ENCODE measurements at regions not wholly inside any gene's neighbourhood (a gene's known extent, or its start where the extent isn't known, plus 50 kb on each side); places are given as distances from the start of the nearest gene placed in this dataset.

DNA sequence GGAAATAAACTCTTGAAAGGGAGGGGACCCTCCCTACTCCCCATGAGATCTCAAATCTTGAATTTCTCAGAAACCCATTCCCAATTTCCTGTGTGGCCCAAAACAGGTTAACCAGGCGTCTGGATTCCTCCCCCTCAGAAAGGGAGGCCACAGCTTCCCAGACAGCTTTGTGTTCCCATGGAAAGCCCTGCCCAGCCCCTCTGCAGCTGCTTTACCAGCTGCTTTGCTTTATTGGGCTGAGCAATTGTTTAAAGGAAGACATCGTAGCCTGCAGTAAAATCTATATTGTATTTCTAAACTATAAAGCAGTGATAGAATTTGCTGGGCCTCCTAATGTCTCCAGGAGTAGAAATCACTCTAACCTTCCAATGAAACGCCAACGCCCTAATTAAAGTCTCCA lies 97.4 kb downstream of the CHST1 start:
- TF ChIP-seq, protein P1, sequence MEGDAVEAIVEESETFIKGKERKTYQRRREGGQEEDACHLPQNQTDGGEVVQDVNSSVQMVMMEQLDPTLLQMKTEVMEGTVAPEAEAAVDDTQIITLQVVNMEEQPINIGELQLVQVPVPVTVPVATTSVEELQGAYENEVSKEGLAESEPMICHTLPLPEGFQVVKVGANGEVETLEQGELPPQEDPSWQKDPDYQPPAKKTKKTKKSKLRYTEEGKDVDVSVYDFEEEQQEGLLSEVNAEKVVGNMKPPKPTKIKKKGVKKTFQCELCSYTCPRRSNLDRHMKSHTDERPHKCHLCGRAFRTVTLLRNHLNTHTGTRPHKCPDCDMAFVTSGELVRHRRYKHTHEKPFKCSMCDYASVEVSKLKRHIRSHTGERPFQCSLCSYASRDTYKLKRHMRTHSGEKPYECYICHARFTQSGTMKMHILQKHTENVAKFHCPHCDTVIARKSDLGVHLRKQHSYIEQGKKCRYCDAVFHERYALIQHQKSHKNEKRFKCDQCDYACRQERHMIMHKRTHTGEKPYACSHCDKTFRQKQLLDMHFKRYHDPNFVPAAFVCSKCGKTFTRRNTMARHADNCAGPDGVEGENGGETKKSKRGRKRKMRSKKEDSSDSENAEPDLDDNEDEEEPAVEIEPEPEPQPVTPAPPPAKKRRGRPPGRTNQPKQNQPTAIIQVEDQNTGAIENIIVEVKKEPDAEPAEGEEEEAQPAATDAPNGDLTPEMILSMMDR (IDR thresholded peaks at IDR 0.05; ENCODE audit: extremely low read depth, missing control alignments) = no peak
- DNase-seq (ENCODE audit: low spot score) = no peak

DNA sequence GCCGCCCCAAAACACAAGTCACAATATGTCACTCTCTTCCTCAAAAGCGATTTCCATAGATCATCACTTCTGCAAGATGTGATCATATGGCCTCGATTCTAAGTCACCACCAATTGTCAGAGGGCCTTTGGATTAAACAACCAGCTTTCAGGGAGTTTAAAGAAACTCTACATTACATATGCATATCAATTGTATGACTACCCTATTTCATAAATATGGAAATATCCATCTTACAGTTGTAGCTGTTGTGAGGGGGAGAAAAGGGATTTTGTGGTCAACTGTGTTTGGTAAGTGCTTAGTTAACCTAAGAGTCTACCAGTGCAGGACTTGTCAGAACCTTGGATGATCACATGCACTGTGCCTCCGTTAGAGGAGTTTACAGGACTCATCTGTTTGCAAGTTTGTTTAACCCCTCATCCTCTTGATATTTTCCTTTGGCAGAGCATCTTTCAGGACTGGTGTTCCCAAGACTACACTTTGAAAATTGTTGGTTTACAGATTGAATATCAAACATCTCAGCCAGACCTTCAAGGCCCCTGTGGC lies 99.9 kb downstream of the CHST1 start:
- TF ChIP-seq, protein P1 (IDR thresholded peaks at IDR 0.05; ENCODE audit: extremely low read depth, missing control alignments) = no peak
- DNase-seq (ENCODE audit: low spot score) = no peak

DNA sequence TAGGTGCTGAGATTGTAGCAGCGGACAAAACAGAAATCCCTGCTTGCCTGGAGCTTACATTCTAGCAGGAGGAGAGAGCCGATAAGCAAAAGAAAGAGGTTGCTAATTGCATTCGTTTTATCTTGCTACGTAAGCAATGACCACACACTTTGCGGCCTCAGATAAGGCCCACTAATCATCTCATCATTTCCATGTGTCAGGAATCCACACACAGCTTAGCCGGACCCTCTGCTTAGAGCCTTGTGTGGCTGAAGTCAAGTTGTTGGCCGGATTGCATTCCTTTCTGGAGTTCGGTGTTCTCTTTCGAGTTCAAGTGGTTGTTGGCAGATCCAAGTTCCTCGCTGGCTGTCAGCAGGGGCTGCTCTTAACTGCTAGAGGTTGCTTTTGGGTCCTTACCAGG lies 101.6 kb downstream of the CHST1 start:
- TF ChIP-seq, protein P1 (IDR thresholded peaks at IDR 0.05; ENCODE audit: extremely low read depth, missing control alignments) = no peak
- no peak for DNase-seq (ENCODE audit: low spot score)

DNA sequence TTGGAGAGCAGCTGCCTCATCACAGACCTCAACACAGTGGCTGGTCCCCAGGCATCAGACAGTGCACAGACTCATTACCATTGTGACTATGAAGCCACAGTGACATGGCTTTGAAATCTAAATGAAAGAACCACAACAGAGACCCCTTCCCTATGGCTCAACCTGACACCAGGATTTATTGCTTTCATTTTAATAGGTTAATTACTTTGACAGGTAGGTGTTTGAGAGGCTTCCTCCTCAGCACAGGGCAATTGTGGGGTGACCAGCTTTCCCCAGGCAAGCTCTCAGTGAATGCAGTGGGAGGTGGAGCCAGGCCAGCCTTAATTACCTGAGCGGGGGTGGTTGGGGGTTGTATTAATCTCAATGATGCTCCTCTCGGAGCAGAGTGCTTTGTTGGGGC lies 102.3 kb downstream of the CHST1 start:
- DNase-seq (ENCODE audit: low spot score) = no peak
- TF ChIP-seq, protein P1 (IDR thresholded peaks at IDR 0.05; ENCODE audit: extremely low read depth, missing control alignments) = no peak

DNA sequence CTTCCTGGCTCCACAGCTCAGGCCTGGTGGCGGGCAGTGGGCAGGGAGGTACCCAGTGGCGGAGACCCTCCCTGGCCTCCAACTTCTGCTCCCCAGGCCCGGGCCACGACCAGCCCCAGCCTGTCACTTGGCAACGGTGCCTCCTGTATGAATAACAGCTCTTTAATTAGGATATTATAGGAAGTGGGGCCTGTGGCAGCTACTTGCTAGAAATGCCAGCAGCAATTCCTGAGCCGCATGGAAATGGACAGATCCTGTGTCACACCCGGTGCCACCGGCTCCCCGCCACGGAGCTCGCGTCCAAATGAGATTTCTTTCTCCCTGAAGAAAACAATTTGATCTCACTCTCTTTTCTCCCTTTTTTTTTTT lies 104.5 kb downstream of the CHST1 start:
- no peak for DNase-seq (ENCODE audit: low spot score)
- TF ChIP-seq, protein P1 (IDR thresholded peaks at IDR 0.05; ENCODE audit: extremely low read depth, missing control alignments) = no peak

DNA sequence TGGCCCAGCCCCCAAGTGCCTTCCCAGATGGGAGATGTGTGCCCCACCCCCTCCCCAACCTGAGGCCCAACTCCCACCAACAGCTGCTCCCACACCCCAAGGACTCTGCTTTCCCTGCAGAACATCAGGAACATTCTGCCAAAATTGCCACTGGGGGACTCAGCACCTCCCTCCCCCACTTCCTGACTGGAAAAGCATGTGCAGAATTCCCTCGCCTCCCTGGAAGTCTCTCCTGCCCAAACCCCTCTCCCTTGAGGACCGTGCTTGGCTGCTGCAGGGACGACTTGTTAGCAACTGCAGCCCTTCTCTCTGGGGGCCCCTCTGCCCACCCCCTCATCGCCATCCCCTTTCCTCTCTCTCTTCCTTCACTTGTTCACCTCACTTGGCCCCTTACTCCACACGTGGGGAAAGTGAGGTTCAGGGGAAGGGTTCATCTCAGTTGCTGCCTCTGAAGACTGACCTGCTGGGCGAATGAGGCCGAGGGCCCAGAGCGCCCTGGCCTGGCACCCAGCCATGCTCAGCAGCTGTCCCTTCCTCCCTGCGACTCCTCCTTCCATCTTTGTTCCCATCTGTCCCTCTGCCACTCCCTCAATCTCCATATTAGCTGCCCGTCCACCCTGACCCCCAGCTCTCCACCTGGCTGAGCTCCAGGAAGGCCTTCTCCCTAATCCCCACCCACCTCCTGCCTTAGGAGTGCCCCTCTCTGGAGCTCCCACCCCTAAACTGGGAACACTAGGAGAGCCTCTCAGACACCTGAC lies 105.1 kb downstream of the CHST1 start:
- DNase-seq (ENCODE audit: low spot score) = no peak
- TF ChIP-seq, protein P1 (IDR thresholded peaks at IDR 0.05; ENCODE audit: extremely low read depth, missing control alignments) = no peak

DNA sequence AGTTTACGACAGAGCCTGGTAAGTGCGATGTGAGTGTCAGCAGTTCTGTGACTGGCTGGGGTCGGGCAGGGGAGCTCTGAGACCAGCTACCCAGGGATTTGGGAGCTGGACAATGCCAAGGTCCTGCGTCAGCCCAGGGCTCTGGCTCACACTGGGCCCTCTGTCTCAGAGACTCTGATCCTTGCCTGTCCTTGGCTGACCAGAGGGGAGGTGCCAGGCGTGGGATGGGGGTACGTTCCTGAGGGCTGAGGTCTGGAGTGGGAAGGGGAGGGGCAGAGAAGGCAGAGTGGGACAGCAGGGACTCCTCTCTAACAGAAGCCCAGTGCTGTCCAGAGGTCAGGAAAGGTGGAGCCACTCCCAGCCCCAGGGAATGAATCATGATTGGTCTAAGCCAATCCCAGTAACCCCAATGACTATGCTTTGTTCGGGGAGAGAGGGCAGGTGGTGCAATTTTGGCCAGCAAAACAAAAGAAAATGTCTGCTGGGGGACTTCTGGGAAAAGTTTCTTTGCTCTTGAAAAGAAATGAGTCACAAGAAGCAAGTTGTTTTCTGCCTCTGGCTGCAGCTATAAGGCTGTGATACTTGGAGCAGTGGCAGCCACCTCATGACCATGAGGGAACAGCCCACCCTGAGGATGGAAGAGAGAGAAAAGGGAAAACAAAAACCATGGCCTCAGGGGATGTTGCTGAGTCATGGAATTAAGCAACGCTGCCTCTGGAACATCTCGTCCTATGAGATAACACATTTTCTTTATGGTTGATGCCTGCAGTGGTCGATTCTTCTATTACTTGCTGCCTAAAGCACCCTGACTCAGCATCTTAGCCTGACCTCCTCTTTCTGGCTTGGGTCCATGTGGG lies 108.3 kb downstream of the CHST1 start:
- TF ChIP-seq, protein P1 (IDR thresholded peaks at IDR 0.05; ENCODE audit: extremely low read depth, missing control alignments) = no peak
- no peak for DNase-seq (ENCODE audit: low spot score)

Data from GM20000 (cell line).